ENCODE measurements at regions not wholly inside any gene's neighbourhood (a gene's known extent, or its start where the extent isn't known, plus 50 kb on each side); places are given as distances from the start of the nearest gene placed in this dataset.

DNA sequence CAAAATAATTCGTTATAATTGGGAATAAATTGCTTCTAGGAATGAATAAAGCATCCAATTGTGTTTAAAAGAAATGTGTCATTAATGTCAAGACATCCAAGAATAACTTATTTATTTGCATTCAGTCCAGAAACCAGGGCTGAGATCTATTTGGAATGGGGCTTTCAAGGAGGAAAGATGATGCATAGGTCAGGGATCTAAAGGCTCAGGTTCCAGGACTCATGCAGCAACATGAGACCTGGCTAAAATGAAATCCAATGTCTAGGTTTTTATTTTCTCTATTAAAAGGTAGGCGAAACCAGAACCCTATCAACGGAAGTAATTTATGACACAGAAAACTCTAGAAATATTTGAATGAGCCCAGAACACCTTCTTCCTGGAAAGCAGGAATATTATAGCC is 376.8 kb downstream of the SEC16B start:
- TF ChIP-seq, protein P1, sequence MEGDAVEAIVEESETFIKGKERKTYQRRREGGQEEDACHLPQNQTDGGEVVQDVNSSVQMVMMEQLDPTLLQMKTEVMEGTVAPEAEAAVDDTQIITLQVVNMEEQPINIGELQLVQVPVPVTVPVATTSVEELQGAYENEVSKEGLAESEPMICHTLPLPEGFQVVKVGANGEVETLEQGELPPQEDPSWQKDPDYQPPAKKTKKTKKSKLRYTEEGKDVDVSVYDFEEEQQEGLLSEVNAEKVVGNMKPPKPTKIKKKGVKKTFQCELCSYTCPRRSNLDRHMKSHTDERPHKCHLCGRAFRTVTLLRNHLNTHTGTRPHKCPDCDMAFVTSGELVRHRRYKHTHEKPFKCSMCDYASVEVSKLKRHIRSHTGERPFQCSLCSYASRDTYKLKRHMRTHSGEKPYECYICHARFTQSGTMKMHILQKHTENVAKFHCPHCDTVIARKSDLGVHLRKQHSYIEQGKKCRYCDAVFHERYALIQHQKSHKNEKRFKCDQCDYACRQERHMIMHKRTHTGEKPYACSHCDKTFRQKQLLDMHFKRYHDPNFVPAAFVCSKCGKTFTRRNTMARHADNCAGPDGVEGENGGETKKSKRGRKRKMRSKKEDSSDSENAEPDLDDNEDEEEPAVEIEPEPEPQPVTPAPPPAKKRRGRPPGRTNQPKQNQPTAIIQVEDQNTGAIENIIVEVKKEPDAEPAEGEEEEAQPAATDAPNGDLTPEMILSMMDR (IDR thresholded peaks at IDR 0.05; ENCODE audit: control extremely low read depth, extremely low read depth): no peak
- Histone ChIP-seq H3K9me3 (ENCODE audit: control insufficient read depth in 4 of 4, insufficient read depth in 3 of 4, low read length in 3 of 4) (no peaks in the 10 kb centered on the region), H3K9ac (ENCODE audit: insufficient read depth in 1 of 2, low read length in 2 of 2) (no peak overlapping the region), H3K4me1 (ENCODE audit: control insufficient read depth in 5 of 5, insufficient read depth in 5 of 5, low read length in 5 of 5) (no peaks in the 10 kb centered on the region), H3K27ac (ENCODE audit: low read depth in 1 of 2, low read length in 1 of 2) (no peak overlapping the region), H3K36me3 (ENCODE audit: control insufficient read depth in 4 of 4, insufficient read depth in 4 of 4, low read length in 4 of 4) (no peaks in the 10 kb centered on the region), H3K27me3 (ENCODE audit: control insufficient read depth in 3 of 3, insufficient read depth in 3 of 3, low read length in 2 of 3) (no peaks in the 10 kb centered on the region), H3K4me3 (no peak overlapping the region)
- ATAC-seq (ENCODE audit: insufficient read depth, low FRiP score): no peak
- no peak for DNase-seq
- WGBS, 2 donors: 81 to 83% methylated on average over 3 of the region's 3 CpGs

DNA sequence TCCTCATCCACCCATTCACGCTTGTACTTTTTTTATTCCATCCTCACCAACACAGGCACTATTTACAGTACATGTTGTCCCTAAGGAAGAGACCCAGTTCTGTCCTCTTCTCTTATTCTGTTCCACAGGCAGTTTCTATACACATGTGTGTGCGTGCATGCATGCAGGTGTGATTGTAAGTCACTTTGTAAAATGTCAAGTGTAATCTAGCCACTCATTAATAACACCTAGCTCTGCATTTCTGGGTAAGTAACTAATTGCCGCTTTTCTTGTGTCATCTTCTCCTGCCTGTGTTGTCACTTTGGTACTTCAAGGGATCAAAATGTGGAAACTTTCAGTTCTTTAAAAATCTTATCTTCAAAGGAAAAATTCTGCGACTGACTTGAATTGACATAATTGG is 377.2 kb downstream of the SEC16B start:
- TF ChIP-seq, protein P1 (IDR thresholded peaks at IDR 0.05; ENCODE audit: control extremely low read depth, extremely low read depth): no peak
- H3K27ac ChIP-seq (ENCODE audit: low read depth in 1 of 2, low read length in 1 of 2): no peak overlapping the region
- H3K4me3 ChIP-seq: no peak overlapping the region
- H3K4me1 ChIP-seq (ENCODE audit: control insufficient read depth in 5 of 5, insufficient read depth in 5 of 5, low read length in 5 of 5): no peaks in the 10 kb centered on the region
- no peak for DNase-seq
- H3K9ac ChIP-seq (ENCODE audit: insufficient read depth in 1 of 2, low read length in 2 of 2): no peak overlapping the region
- H3K27me3 ChIP-seq (ENCODE audit: control insufficient read depth in 3 of 3, insufficient read depth in 3 of 3, low read length in 2 of 3): no peaks in the 10 kb centered on the region
- ATAC-seq (ENCODE audit: insufficient read depth, low FRiP score): no peak
- H3K36me3 ChIP-seq (ENCODE audit: control insufficient read depth in 4 of 4, insufficient read depth in 4 of 4, low read length in 4 of 4): no peaks in the 10 kb centered on the region
- 75 to 79% methylated on average over 4 of the region's 4 CpGs for WGBS, 2 donors
- no peaks in the 10 kb centered on the region for H3K9me3 ChIP-seq (ENCODE audit: control insufficient read depth in 4 of 4, insufficient read depth in 3 of 4, low read length in 3 of 4)

DNA sequence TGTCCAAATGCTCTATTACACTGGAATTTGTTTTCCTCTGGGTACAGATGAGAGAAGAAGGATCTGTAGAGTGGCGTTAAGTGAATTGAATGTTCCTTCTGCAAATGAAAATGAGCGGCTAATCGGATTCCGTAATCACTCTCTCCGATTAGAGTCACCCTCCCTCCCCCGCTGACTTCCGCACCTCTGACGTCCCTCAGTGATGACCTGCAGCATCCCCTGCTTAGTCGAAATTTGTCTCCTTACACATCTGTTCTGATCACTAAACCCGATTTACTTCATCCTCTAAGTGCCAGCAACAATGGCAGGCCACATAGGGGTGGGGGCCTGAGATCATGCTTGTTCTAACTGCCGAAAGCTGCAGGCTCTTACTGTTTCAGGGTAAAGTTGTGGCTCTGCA is 378.7 kb downstream of the SEC16B start:
- Histone ChIP-seq H3K9ac (ENCODE audit: insufficient read depth in 1 of 2, low read length in 2 of 2) (no peak overlapping the region), H3K27me3 (ENCODE audit: control insufficient read depth in 3 of 3, insufficient read depth in 3 of 3, low read length in 2 of 3) (no peaks in the 10 kb centered on the region), H3K36me3 (ENCODE audit: control insufficient read depth in 4 of 4, insufficient read depth in 4 of 4, low read length in 4 of 4) (no peaks in the 10 kb centered on the region), H3K27ac (ENCODE audit: low read depth in 1 of 2, low read length in 1 of 2) (no peak overlapping the region), H3K4me3 (no peak overlapping the region), H3K4me1 (ENCODE audit: control insufficient read depth in 5 of 5, insufficient read depth in 5 of 5, low read length in 5 of 5) (no peaks in the 10 kb centered on the region), H3K9me3 (ENCODE audit: control insufficient read depth in 4 of 4, insufficient read depth in 3 of 4, low read length in 3 of 4) (no peaks in the 10 kb centered on the region)
- TF ChIP-seq, protein P1 (IDR thresholded peaks at IDR 0.05; ENCODE audit: control extremely low read depth, extremely low read depth): no peak
- ATAC-seq (ENCODE audit: insufficient read depth, low FRiP score): no peak
- DNase-seq: no peak
- WGBS, 2 donors: 76 to 85% methylated on average over 11 of the region's 11 CpGs

DNA sequence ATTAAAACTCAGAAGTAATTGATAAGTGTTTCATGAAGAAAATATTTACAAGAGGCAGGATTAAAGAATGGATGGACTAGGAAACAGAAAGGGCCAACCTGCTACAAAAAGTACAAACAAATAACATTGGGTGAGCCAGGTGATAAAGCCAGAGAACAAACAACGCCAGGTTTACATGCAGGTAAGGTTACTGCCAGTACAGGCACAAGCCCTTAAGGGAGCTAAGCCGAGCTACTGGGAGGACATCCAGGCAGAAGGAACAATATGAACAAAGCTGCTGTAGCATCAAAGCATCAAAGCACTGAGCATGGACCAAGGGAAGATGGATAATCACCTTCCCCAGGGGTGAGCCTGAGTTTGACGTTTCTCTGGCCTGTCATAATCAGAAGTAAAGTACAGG is 380.7 kb downstream of the SEC16B start:
- DNase-seq (no peak), ATAC-seq (ENCODE audit: insufficient read depth, low FRiP score) (no peak)
- 61 to 64% methylated on average over 3 of the region's 3 CpGs for WGBS, 2 donors
- H3K9me3 ChIP-seq (ENCODE audit: control insufficient read depth in 4 of 4, insufficient read depth in 3 of 4, low read length in 3 of 4): no peaks in the 10 kb centered on the region
- TF ChIP-seq, protein P1 (IDR thresholded peaks at IDR 0.05; ENCODE audit: control extremely low read depth, extremely low read depth): no peak
- H3K36me3 ChIP-seq (ENCODE audit: control insufficient read depth in 4 of 4, insufficient read depth in 4 of 4, low read length in 4 of 4): no peaks in the 10 kb centered on the region
- H3K27ac ChIP-seq (ENCODE audit: low read depth in 1 of 2, low read length in 1 of 2): no peak overlapping the region
- no peaks in the 10 kb centered on the region for H3K27me3 ChIP-seq (ENCODE audit: control insufficient read depth in 3 of 3, insufficient read depth in 3 of 3, low read length in 2 of 3)
- peaks cover 0 to 3% (median 0%) of the 10 kb centered on the region in 5 donors for H3K4me1 ChIP-seq (ENCODE audit: control insufficient read depth in 5 of 5, insufficient read depth in 5 of 5, low read length in 5 of 5)
- H3K9ac ChIP-seq (ENCODE audit: insufficient read depth in 1 of 2, low read length in 2 of 2): no peak overlapping the region
- H3K4me3 ChIP-seq: no peak overlapping the region

All from lung (tissue), 11 donors.